ENCODE measurements at regions not wholly inside any gene's neighbourhood (a gene's known extent, or its start where the extent isn't known, plus 50 kb on each side); places are given as distances from the start of the nearest gene placed in this dataset.

GRCh38 chr2:194223218-194223617 lies 1433.8 kb upstream of the SLC39A10 start:
- TF ChIP-seq ZNF416 (CRISPR knock-in tag; IDR thresholded peaks at IDR 0.05) = no peak
- TF ChIP-seq ZNF232 (CRISPR knock-in tag; IDR thresholded peaks at IDR 0.05) = no peak
- no peak for TF ChIP-seq ZNF121 (CRISPR knock-in tag; IDR thresholded peaks at IDR 0.05)
- TF ChIP-seq ARID4B (CRISPR knock-in tag; IDR thresholded peaks at IDR 0.05; ENCODE audit: borderline replicate concordance) = no peak
- TF ChIP-seq, protein P1, sequence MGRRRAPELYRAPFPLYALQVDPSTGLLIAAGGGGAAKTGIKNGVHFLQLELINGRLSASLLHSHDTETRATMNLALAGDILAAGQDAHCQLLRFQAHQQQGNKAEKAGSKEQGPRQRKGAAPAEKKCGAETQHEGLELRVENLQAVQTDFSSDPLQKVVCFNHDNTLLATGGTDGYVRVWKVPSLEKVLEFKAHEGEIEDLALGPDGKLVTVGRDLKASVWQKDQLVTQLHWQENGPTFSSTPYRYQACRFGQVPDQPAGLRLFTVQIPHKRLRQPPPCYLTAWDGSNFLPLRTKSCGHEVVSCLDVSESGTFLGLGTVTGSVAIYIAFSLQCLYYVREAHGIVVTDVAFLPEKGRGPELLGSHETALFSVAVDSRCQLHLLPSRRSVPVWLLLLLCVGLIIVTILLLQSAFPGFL (CRISPR knock-in tag; IDR thresholded peaks at IDR 0.05; ENCODE audit: borderline replicate concordance) = no peak
- no peaks in the 10 kb centered on the region for H3K36me3 Mint-ChIP-seq
- H3K27ac Mint-ChIP-seq = no peak overlapping the region
- CTCF ChIA-PET = no interaction called here
- DNase-seq (ENCODE audit: low spot score) (no peak), ATAC-seq (peak; percentile 68)
- H3K4me3 Mint-ChIP-seq = no peak overlapping the region
- no peaks in the 10 kb centered on the region for H3K9me3 Mint-ChIP-seq
- POLR2A ChIA-PET = no interaction called here
- no peaks in the 10 kb centered on the region for H3K27me3 Mint-ChIP-seq (ENCODE audit: low read depth)
- peaks cover 9% of the 10 kb centered on the region for H3K4me1 Mint-ChIP-seq

GRCh38 chr2:194214192-194214591 lies 1442.8 kb upstream of the SLC39A10 start:
- ChIA-PET POLR2A (no interaction called here), CTCF (no interaction called here)
- ATAC-seq (no peak), DNase-seq (ENCODE audit: low spot score) (no peak)
- TF ChIP-seq HMGA2 (CRISPR knock-in tag; IDR thresholded peaks at IDR 0.05) (peak; percentile 92), TP53 (CRISPR knock-in tag; IDR thresholded peaks at IDR 0.05) (no peak), ZSCAN18 (CRISPR knock-in tag; IDR thresholded peaks at IDR 0.05) (no peak)
- Mint-ChIP-seq H3K4me1 (no peaks in the 10 kb centered on the region), H3K9me3 (peaks cover under 1% of the 10 kb centered on the region; the same call in 1 of the 2 replicates), H3K36me3 (no peaks in the 10 kb centered on the region), H3K27ac (no peak overlapping the region), H3K4me3 (no peak overlapping the region), H3K27me3 (ENCODE audit: low read depth) (no peaks in the 10 kb centered on the region)

DNA sequence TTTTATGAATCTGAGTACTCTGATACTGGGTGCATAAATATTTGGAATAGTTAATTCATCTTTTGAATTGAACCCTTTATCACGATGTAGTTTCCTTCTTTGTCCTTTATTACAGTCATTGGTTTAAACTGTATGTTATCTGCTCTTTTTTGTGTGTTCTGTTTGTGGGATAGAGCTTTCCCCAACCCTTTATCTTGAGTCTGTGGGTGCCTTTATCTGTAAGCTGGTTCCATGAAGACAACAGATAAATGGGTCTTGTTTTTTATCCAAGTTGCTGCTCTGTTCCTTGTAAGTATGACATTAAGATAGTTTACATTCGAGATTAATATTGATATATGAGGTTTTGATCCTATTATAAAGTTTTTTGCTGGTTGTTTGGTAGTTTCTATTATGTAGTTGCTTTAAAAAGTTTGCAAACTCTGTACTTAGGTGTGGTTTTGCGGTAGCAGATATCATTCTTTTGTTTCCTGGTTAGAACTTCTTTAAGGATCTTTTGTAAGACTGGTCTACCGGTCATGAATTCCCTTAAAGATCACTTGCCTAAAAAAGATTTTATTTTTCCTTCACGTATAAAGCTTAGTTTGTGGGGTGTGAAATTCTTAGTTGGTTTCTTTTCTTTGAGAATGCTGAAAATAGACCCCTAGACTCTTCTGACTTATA lies 1451.3 kb upstream of the SLC39A10 start:
- Mint-ChIP-seq H3K4me3 (no peak overlapping the region), H3K9me3 (peaks cover 21% of the 10 kb centered on the region), H3K4me1 (no peaks in the 10 kb centered on the region), H3K27me3 (ENCODE audit: low read depth) (no peaks in the 10 kb centered on the region), H3K36me3 (no peaks in the 10 kb centered on the region), H3K27ac (no peak overlapping the region)
- no peak for ATAC-seq
- POLR2A ChIA-PET = no interaction called here
- DNase-seq (ENCODE audit: low spot score) = no peak
- CTCF ChIA-PET = no interaction called here
- TF ChIP-seq KAT7 (CRISPR knock-in tag; IDR thresholded peaks at IDR 0.05; ENCODE audit: borderline replicate concordance) = no peak
- no peak for TF ChIP-seq ETV6 (CRISPR knock-in tag; IDR thresholded peaks at IDR 0.05)
- TF ChIP-seq ZBTB21 (CRISPR knock-in tag; IDR thresholded peaks at IDR 0.05; ENCODE audit: borderline replicate concordance) = no peak
- TF ChIP-seq, protein P2, sequence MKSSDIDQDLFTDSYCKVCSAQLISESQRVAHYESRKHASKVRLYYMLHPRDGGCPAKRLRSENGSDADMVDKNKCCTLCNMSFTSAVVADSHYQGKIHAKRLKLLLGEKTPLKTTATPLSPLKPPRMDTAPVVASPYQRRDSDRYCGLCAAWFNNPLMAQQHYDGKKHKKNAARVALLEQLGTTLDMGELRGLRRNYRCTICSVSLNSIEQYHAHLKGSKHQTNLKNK (CRISPR knock-in tag; IDR thresholded peaks at IDR 0.05) = no peak
- TF ChIP-seq SP1 (CRISPR knock-in tag; conservative IDR thresholded peaks at IDR 0.05) = no peak
- TF ChIP-seq ZNF512 (CRISPR knock-in tag; IDR thresholded peaks at IDR 0.05; ENCODE audit: borderline replicate concordance) = no peak
- no peak for TF ChIP-seq NFATC4 (CRISPR knock-in tag; IDR thresholded peaks at IDR 0.05)
- TF ChIP-seq E2F5 (CRISPR knock-in tag; IDR thresholded peaks at IDR 0.05) = no peak
- TF ChIP-seq FOXP4 (CRISPR knock-in tag; IDR thresholded peaks at IDR 0.05) = no peak
- TF ChIP-seq, protein P3, sequence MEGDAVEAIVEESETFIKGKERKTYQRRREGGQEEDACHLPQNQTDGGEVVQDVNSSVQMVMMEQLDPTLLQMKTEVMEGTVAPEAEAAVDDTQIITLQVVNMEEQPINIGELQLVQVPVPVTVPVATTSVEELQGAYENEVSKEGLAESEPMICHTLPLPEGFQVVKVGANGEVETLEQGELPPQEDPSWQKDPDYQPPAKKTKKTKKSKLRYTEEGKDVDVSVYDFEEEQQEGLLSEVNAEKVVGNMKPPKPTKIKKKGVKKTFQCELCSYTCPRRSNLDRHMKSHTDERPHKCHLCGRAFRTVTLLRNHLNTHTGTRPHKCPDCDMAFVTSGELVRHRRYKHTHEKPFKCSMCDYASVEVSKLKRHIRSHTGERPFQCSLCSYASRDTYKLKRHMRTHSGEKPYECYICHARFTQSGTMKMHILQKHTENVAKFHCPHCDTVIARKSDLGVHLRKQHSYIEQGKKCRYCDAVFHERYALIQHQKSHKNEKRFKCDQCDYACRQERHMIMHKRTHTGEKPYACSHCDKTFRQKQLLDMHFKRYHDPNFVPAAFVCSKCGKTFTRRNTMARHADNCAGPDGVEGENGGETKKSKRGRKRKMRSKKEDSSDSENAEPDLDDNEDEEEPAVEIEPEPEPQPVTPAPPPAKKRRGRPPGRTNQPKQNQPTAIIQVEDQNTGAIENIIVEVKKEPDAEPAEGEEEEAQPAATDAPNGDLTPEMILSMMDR (IDR thresholded peaks at IDR 0.05) = no peak

All from WTC11 (cell line).